Activated naive CD4-positive, alpha-beta T cell treated with Interleukin-2 at 50 U/mL for 16 hours (primary cell): ENCODE measurements at regions not wholly inside any gene's neighbourhood (a gene's known extent, or its start where the extent isn't known, plus 50 kb on each side); places are given as distances from the start of the nearest gene placed in this dataset.

Experiments
- DNase-seq: peaks from one replicate; pipeline ENCODE4 v3.0.0-alpha.2; 2020

- no peak for DNase-seq
Measured at GRCh38 chr21:24989516-24989915, 617.8 kb downstream of the MRPL39 start.

GRCh38 chr21:24988941-24989340 is 618.3 kb downstream of the MRPL39 start:
- DNase-seq: no peak

- DNase-seq: no peak
Measured at GRCh38 chr21:24976238-24976637, 631.0 kb downstream of the MRPL39 start.

GRCh38 chr21:24969068-24969467 is 638.2 kb downstream of the MRPL39 start:
- DNase-seq: no peak

- DNase-seq: no peak
Measured at GRCh38 chr21:24955275-24955961, 651.9 kb downstream of the MRPL39 start.

- DNase-seq: no peak
Measured at GRCh38 chr21:24948186-24948585, 659.1 kb downstream of the MRPL39 start.

GRCh38 chr21:24945910-24946309 is 661.4 kb downstream of the MRPL39 start:
- no peak for DNase-seq

GRCh38 chr21:24941316-24942185 is 665.7 kb downstream of the MRPL39 start:
- DNase-seq: no peak

- DNase-seq: no peak
Measured at GRCh38 chr21:24939291-24939690, 668.0 kb downstream of the MRPL39 start.

GRCh38 chr21:24938573-24938972 is 668.7 kb downstream of the MRPL39 start:
- DNase-seq: no peak

- DNase-seq: no peak
Measured at GRCh38 chr21:24935991-24936390, 671.3 kb downstream of the MRPL39 start.

GRCh38 chr21:24910591-24910990 is 696.7 kb downstream of the MRPL39 start:
- DNase-seq: no peak

- no peak for DNase-seq
Measured at GRCh38 chr21:24903994-24904635, 703.2 kb downstream of the MRPL39 start.

GRCh38 chr21:24899138-24899537 is 708.1 kb downstream of the MRPL39 start:
- DNase-seq: no peak

- no peak for DNase-seq
Measured at GRCh38 chr21:24897883-24898282, 709.4 kb downstream of the MRPL39 start.

- DNase-seq: no peak
Measured at GRCh38 chr21:24896735-24897124, 710.6 kb downstream of the MRPL39 start.

GRCh38 chr21:24895885-24896734 is 711.2 kb downstream of the MRPL39 start:
- no peak for DNase-seq

- DNase-seq: no peak
Measured at GRCh38 chr21:24894324-24894723, 713.0 kb downstream of the MRPL39 start.

GRCh38 chr21:24890021-24890420 is 717.3 kb downstream of the MRPL39 start:
- DNase-seq: no peak

- no peak for DNase-seq
Measured at GRCh38 chr21:24881506-24881905, 725.8 kb downstream of the MRPL39 start.

- DNase-seq: no peak
Measured at GRCh38 chr21:24870633-24871032, 736.6 kb downstream of the MRPL39 start.

GRCh38 chr21:24869862-24870261 is 737.4 kb downstream of the MRPL39 start:
- no peak for DNase-seq

- no peak for DNase-seq
Measured at GRCh38 chr21:24868117-24868516, 739.2 kb downstream of the MRPL39 start.
